ENCODE measurements at regions not wholly inside any gene's neighbourhood (a gene's known extent, or its start where the extent isn't known, plus 50 kb on each side); places are given as distances from the start of the nearest gene placed in this dataset.

DNA sequence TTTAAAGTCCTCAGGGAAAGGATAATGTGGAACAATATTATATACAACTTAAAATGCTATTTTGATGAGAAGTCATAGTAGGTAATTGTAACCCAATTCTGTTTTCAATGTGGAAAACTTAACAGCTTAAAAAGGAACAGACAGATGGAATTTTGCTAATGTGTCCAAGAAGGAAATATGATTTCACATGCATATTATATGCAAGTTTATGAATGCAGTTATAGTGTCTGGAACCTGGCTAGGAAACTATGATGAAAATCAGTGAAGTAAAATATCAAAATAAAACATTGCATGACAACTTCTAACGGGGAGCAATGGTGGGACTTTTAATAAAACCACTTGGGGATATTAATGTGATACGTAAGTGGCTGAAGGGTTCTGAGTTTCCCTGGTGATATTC lies 152.6 kb upstream of the HAND2 start:
- DNase-seq = no peak
- H3K36me3 ChIP-seq (replicated peaks in 1 of 2) = no peaks in the 10 kb centered on the region
- no peaks in the 10 kb centered on the region for H3K4me1 ChIP-seq (replicated peaks in 1 of 2)
- WGBS, 4 donors = 56 to 79% (median 70%) methylated on average over 2 of the region's 2 CpGs
- H3K4me3 ChIP-seq = no peak overlapping the region
- no peaks in the 10 kb centered on the region for H3K27me3 ChIP-seq
- TF ChIP-seq POLR2A (IDR thresholded peaks at IDR 0.05) = no peak
- TF ChIP-seq, protein P1, sequence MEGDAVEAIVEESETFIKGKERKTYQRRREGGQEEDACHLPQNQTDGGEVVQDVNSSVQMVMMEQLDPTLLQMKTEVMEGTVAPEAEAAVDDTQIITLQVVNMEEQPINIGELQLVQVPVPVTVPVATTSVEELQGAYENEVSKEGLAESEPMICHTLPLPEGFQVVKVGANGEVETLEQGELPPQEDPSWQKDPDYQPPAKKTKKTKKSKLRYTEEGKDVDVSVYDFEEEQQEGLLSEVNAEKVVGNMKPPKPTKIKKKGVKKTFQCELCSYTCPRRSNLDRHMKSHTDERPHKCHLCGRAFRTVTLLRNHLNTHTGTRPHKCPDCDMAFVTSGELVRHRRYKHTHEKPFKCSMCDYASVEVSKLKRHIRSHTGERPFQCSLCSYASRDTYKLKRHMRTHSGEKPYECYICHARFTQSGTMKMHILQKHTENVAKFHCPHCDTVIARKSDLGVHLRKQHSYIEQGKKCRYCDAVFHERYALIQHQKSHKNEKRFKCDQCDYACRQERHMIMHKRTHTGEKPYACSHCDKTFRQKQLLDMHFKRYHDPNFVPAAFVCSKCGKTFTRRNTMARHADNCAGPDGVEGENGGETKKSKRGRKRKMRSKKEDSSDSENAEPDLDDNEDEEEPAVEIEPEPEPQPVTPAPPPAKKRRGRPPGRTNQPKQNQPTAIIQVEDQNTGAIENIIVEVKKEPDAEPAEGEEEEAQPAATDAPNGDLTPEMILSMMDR (IDR thresholded peaks at IDR 0.05) = no peak
- H3K9me3 ChIP-seq (replicated peaks in 1 of 3) = no peaks in the 10 kb centered on the region
- intact Hi-C loops (cut with DNase I) = no loop called here
- H3K27ac ChIP-seq = no peak overlapping the region

DNA sequence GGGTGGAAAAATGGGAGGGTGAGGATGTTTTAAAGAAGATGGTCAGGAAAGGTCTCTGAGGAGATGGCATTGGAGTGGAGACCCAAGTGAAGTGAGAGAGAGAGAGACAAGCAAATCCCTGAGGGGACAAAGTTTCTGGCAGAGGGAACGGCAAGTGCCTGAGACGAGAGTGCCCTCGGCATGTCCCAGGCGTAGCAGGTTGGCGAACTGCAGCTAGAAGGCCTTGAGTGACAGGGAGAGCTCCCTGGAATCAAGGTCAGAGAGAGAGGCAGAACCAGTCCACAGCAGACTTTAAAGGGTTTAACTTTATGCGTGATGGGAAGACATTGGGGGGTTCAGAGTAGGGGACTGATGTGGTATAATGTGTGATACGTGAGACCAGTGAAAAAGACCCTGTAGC lies 150.2 kb upstream of the HAND2 start:
- Histone ChIP-seq H3K4me3 (no peak overlapping the region), H3K27me3 (no peaks in the 10 kb centered on the region), H3K27ac (no peak overlapping the region), H3K4me1 (replicated peaks in 1 of 2) (no peaks in the 10 kb centered on the region), H3K9me3 (replicated peaks in 1 of 3) (no peaks in the 10 kb centered on the region), H3K36me3 (replicated peaks in 1 of 2) (no peaks in the 10 kb centered on the region)
- DNase-seq = no peak
- intact Hi-C loops (cut with DNase I) = no loop called here
- TF ChIP-seq, protein P1 (IDR thresholded peaks at IDR 0.05) = no peak
- TF ChIP-seq POLR2A (IDR thresholded peaks at IDR 0.05) = no peak
- WGBS, 4 donors = 34 to 49% (median 41%) methylated on average over 7 of the region's 7 CpGs

DNA sequence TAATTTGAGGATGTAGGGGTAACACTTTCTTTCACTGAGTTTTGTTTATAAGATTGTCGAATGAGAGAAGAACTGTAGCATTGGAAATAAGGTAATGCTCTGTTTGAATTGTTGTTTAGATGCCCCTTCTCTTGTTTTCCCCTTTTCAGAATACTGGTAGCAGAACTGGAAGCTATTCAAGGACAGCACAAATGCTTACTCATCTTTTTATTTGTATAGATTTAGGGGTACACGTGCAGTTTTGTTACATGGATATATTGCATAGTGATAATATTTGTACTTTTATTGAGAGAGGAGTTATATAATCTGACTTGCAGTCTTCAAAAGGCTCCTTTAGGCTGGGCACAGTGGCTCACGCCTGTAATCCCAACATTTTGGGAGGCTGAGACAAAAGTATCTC lies 145.4 kb upstream of the HAND2 start:
- TF ChIP-seq, protein P1 (IDR thresholded peaks at IDR 0.05) = no peak
- TF ChIP-seq POLR2A (IDR thresholded peaks at IDR 0.05) = no peak
- Histone ChIP-seq H3K4me3 (no peak overlapping the region), H3K4me1 (replicated peaks in 1 of 2) (no peaks in the 10 kb centered on the region), H3K9me3 (replicated peaks in 1 of 3) (no peaks in the 10 kb centered on the region), H3K36me3 (replicated peaks in 1 of 2) (no peaks in the 10 kb centered on the region), H3K27ac (no peak overlapping the region), H3K27me3 (no peaks in the 10 kb centered on the region)
- no peak for DNase-seq
- WGBS, 4 donors = 52 to 71% (median 56%) methylated on average over 3 of the region's 3 CpGs
- intact Hi-C loops (cut with DNase I) = no loop called here

DNA sequence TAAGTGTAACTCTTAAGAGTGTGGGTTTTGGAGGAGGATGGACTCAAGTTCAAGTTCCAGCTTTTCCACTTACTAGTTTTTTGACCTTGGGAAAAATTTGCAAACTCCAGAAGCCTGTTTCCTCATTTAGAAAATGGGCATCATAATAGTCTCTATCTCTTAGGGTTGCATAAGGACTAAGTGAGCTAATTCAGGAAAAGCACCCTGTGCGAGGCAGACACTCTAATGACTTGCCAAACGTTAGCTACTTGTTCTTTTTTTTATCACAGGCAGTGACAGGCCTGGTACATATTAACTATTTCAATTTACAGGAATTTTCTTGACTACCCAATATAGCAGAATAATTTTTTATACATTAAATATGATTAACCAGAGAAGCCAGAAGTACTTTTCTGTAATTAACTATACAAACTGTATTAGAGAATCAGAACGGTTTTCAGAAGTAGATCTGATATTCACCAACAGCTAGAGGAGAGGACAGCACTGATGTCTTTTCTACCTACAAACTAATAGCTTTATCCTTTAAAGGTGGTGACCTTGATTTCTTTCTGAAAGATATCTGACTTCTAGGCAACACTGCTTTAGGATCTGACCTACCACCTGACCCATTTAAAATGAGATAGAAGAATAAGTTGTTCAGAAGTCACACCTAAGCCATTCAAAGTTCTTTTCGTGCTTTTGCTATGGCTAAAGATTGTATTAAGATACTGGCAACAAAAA lies 139.6 kb upstream of the HAND2 start:
- Histone ChIP-seq H3K9me3 (replicated peaks in 1 of 3) (no peaks in the 10 kb centered on the region), H3K4me1 (replicated peaks in 1 of 2) (no peaks in the 10 kb centered on the region), H3K27ac (no peak overlapping the region), H3K27me3 (no peaks in the 10 kb centered on the region), H3K4me3 (no peak overlapping the region), H3K36me3 (replicated peaks in 1 of 2) (no peaks in the 10 kb centered on the region)
- 60 to 69% (median 64%) methylated on average over 4 of the region's 4 CpGs for WGBS, 4 donors
- no peak for TF ChIP-seq POLR2A (IDR thresholded peaks at IDR 0.05)
- TF ChIP-seq, protein P1 (IDR thresholded peaks at IDR 0.05) = no peak
- DNase-seq = no peak
- intact Hi-C loops (cut with DNase I) = no loop called here
